HUES48 (cell line): ENCODE measurements at regions not wholly inside any gene's neighbourhood (a gene's known extent, or its start where the extent isn't known, plus 50 kb on each side); places are given as distances from the start of the nearest gene placed in this dataset.

ENCODE experiments used
- H3K27ac ChIP-seq: one replicate; pipeline ENCODE4 v1.7.0; 2013; ENCODE audit warnings: low read depth, low read length, inconsistent platforms
- H3K27me3 ChIP-seq: 2 replicates; pipeline ENCODE4 v1.6.1; 2013; ENCODE audit warnings: mild to moderate bottlenecking, low read length; ENCODE audit not compliant: control insufficient read depth, insufficient read depth
- H3K36me3 ChIP-seq: 2 replicates; pipeline ENCODE4 v1.6.1; 2013; ENCODE audit warnings: low read length; ENCODE audit not compliant: control insufficient read depth, insufficient read depth
- H3K4me1 ChIP-seq: 2 replicates; pipeline ENCODE4 v1.6.1; 2013; ENCODE audit warnings: mild to moderate bottlenecking, low read length; ENCODE audit not compliant: control insufficient read depth, insufficient read depth
- H3K4me3 ChIP-seq: 2 replicates; pipeline ENCODE4 v1.5.1; 2013; ENCODE audit warnings: mild to moderate bottlenecking, low read depth, low read length
- H3K9ac ChIP-seq: 2 replicates; pipeline ENCODE4 v1.6.1; 2013; ENCODE audit warnings: mild to moderate bottlenecking, low read depth, low read length, moderate library complexity
- H3K9me3 ChIP-seq: 2 replicates; pipeline ENCODE4 v1.6.1; 2013; ENCODE audit warnings: low read length; ENCODE audit not compliant: control insufficient read depth, insufficient read depth

DNA sequence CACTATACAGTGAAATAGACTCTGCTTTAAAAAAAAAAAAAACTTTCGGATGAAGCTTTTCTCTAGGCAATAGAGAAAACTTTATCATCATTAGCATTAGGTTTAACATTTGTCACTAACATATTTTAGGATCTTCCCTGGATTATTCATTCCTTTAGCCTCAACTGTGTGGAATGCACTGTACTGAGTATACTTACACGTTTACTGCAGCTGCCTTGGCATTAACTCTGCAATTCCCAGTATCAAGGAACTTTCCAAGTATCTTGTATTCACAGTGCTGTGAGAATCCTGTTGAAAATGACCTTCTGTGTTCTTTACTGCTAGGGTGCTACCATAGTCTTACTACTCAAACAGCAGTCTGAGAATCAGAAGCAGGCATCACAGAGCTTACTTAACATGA is 328.2 kb upstream of the COL3A1 start:
- no peaks in the 10 kb centered on the region for H3K4me1 ChIP-seq
- no peak overlapping the region for H3K9ac ChIP-seq
- H3K36me3 ChIP-seq: no peaks in the 10 kb centered on the region
- H3K9me3 ChIP-seq: no peaks in the 10 kb centered on the region
- no peaks in the 10 kb centered on the region for H3K27me3 ChIP-seq
- no peak overlapping the region for H3K27ac ChIP-seq
- H3K4me3 ChIP-seq: no peak overlapping the region

DNA sequence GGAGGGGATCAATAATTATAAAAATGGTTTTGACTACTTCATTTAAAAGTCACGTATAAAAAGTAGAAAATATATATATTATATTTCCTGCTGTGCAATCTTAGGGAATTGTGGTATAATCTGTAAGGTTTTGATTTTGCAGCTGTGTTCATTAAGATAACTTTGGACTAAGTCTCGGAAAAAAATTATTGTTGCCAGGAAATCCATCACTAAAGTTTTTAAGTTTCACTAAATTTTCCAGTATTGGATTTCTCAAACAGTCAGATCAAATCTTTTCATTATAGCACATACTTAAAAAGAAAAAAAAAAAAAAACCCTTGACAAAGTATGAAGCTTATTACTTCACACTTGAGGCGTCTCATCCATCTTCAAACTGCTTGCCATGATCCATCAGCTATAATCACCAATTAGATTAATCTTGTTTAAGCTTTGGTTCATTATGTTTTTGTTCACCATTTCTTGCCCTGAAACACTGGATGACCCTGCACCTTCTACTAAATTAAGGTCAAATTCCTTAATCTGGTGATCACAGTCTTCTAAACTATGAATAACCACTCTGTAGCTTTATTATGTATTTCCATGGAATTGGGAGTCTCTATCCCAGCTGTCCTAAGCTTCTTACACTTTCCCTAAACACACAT is 326.6 kb upstream of the COL3A1 start:
- Histone ChIP-seq H3K27ac (no peak overlapping the region), H3K27me3 (no peaks in the 10 kb centered on the region), H3K4me3 (no peak overlapping the region), H3K36me3 (no peaks in the 10 kb centered on the region), H3K9me3 (no peaks in the 10 kb centered on the region), H3K9ac (no peak overlapping the region), H3K4me1 (no peaks in the 10 kb centered on the region)

- Histone ChIP-seq H3K27me3 (no peaks in the 10 kb centered on the region), H3K27ac (no peak overlapping the region), H3K9me3 (no peaks in the 10 kb centered on the region), H3K36me3 (no peaks in the 10 kb centered on the region), H3K4me1 (no peaks in the 10 kb centered on the region), H3K4me3 (no peak overlapping the region), H3K9ac (no peak overlapping the region)
These were observed 314.3 kb upstream of the COL3A1 start for GRCh38 chr2:188659656-188660406.

GRCh38 chr2:188663301-188663700 is 310.9 kb upstream of the COL3A1 start:
- H3K4me3 ChIP-seq: no peak overlapping the region
- no peak overlapping the region for H3K9ac ChIP-seq
- no peak overlapping the region for H3K27ac ChIP-seq
- H3K27me3 ChIP-seq: no peaks in the 10 kb centered on the region
- H3K36me3 ChIP-seq: no peaks in the 10 kb centered on the region
- no peaks in the 10 kb centered on the region for H3K9me3 ChIP-seq
- H3K4me1 ChIP-seq: peaks cover 6% of the 10 kb centered on the region; the same call in 1 of the 2 replicates

DNA sequence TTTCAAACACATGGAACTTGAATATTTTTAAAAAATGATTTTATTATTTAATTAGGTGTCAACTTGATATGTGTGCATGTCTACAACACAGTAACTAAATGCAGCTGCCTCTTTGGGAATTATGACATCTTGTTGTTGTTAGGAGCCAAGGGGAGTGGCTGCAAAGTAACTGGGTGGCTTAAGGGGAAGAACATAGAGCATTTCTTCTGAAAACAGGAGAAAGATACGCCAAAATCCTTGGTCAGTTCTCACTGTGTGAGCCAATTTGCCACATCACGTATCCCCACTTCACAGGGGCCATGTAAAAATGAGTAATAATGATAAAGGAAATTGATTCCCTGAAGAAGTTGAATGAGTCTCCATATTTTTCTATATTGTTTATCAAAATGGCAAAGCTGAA is 309.8 kb upstream of the COL3A1 start:
- H3K27me3 ChIP-seq: no peaks in the 10 kb centered on the region
- no peaks in the 10 kb centered on the region for H3K36me3 ChIP-seq
- no peak overlapping the region for H3K4me3 ChIP-seq
- H3K4me1 ChIP-seq: peaks cover 6% of the 10 kb centered on the region; the same call in 1 of the 2 replicates
- H3K9me3 ChIP-seq: no peaks in the 10 kb centered on the region
- H3K27ac ChIP-seq: peak overlapping the region; percentile 26
- no peak overlapping the region for H3K9ac ChIP-seq

GRCh38 chr2:188664951-188665595 is 309.1 kb upstream of the COL3A1 start:
- no peak overlapping the region for H3K9ac ChIP-seq
- H3K36me3 ChIP-seq: no peaks in the 10 kb centered on the region
- H3K27ac ChIP-seq: no peak overlapping the region
- H3K27me3 ChIP-seq: no peaks in the 10 kb centered on the region
- H3K4me1 ChIP-seq: peaks cover 6% of the 10 kb centered on the region; the same call in 1 of the 2 replicates
- no peaks in the 10 kb centered on the region for H3K9me3 ChIP-seq
- H3K4me3 ChIP-seq: no peak overlapping the region

- Histone ChIP-seq H3K27ac (no peak overlapping the region), H3K9ac (no peak overlapping the region), H3K27me3 (no peaks in the 10 kb centered on the region), H3K36me3 (no peaks in the 10 kb centered on the region), H3K4me1 (peaks cover 6% of the 10 kb centered on the region; the same call in 1 of the 2 replicates), H3K9me3 (no peaks in the 10 kb centered on the region), H3K4me3 (no peak overlapping the region)
These were observed 308.4 kb upstream of the COL3A1 start for GRCh38 chr2:188665727-188666304.

DNA sequence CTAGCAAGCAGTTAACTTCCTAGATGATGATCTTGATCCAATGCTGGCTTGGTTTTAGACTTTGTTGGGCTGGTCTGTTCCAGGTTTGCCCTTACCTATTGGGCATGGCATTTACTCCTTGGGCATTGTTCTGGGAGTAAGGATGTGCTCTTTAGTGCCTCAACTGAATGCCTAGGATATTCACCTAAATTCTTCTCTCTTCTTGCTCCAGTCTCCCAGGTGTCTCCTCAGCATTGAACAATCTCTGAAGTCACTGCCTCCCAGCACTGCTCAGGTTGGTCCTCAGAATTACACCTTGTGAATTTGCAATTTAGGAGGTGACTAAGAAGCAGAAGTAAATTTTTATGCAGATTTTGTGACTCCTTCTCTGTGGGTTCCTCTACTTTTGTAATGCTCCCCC is 307.7 kb upstream of the COL3A1 start:
- Histone ChIP-seq H3K27me3 (no peaks in the 10 kb centered on the region), H3K36me3 (no peaks in the 10 kb centered on the region), H3K4me3 (no peak overlapping the region), H3K9ac (no peak overlapping the region), H3K9me3 (no peaks in the 10 kb centered on the region), H3K27ac (no peak overlapping the region), H3K4me1 (peaks cover 6% of the 10 kb centered on the region; the same call in 1 of the 2 replicates)

DNA sequence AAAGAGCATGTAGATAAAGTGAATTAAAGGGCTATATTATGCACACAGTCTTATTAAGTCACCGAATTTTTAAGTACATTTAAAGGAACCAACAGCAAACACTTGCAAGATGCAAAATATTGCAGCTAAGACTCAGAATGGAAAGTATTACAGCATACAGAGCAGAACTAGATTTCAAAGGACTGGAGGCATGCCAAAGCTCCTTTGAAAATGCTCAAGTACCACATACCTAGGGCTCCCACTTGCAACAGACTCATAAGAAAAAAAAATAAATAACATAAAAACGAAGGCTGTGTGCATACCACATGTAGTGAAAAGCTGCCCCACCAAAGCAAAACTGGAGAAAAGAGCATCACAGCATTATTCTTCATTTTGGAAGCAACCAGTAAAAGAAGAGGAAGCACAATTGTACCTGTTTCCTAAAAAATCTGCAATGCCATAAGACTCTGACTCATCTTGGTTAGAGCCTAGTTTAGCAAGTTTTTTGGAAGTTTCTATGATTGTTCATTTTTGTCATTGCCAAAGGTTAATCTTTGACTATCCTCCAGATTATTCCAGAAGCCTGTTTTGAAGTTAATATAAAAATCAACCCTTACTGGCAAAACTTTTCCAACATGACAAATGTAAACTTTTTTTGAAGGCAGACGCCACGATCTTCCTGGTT is 306.0 kb upstream of the COL3A1 start:
- no peak overlapping the region for H3K9ac ChIP-seq
- no peaks in the 10 kb centered on the region for H3K27me3 ChIP-seq
- H3K27ac ChIP-seq: no peak overlapping the region
- peaks cover 6% of the 10 kb centered on the region; the same call in 1 of the 2 replicates for H3K4me1 ChIP-seq
- no peak overlapping the region for H3K4me3 ChIP-seq
- H3K9me3 ChIP-seq: no peaks in the 10 kb centered on the region
- H3K36me3 ChIP-seq: no peaks in the 10 kb centered on the region

DNA sequence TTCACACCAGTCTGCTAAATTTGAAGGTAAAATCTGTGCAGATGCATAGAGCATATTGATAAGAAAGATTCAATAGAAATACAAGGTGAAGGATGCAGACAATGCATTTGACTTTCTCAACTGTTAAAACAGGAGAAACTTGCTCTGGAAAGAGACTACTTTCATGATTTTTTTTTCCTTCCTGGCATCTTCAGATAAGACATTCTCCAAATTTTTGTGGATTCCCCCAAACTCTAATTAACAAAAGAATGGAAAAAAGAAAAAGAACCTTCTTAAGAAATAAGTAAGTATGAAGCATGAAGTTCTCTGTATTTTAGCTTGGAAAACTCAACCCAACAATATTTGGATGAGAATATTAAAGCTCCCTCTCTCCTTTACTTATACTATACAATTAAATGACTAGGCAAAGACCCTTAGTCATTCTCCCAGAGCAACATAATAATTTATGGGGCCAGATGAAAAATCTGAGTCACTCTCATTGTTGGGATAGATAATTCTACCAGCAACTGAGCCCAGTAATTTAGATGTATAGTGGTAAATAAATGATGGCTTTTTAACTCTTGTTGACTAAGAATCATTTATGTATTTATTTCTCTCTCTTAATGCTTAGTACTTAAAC is 298.7 kb upstream of the COL3A1 start:
- no peak overlapping the region for H3K27ac ChIP-seq
- H3K36me3 ChIP-seq: no peaks in the 10 kb centered on the region
- H3K9me3 ChIP-seq: no peaks in the 10 kb centered on the region
- H3K4me3 ChIP-seq: no peak overlapping the region
- H3K9ac ChIP-seq: no peak overlapping the region; the same call in 1 of the 2 replicates
- no peaks in the 10 kb centered on the region for H3K27me3 ChIP-seq
- peaks cover 14% of the 10 kb centered on the region for H3K4me1 ChIP-seq
